Osteoblast (primary cell): ENCODE measurements at regions not wholly inside any gene's neighbourhood (a gene's known extent, or its start where the extent isn't known, plus 50 kb on each side); places are given as distances from the start of the nearest gene placed in this dataset.
"Not testable (repeated sequence)": the region's sequence is repeated elsewhere in the genome, so short reads cannot be mapped to it uniquely, and the experiment has no call there.

ENCODE experiments used
- DNase-seq: peaks from one replicate; pipeline ENCODE4 v3.0.0; 2011; ENCODE audit warnings: low spot score, mixed read lengths; ENCODE audit not compliant: insufficient read length; ENCODE audit errors: missing footprints
- H2AFZ ChIP-seq: 2 replicates; pipeline ENCODE4 v1.6.0; 2011; ENCODE audit warnings: mild to moderate bottlenecking, low read length
- H3K27ac ChIP-seq: 2 replicates; pipeline ENCODE4 v1.5.1; 2011; ENCODE audit warnings: mild to moderate bottlenecking, low read depth, low read length, moderate library complexity
- H3K27me3 ChIP-seq: 2 replicates; pipeline ENCODE4 v1.6.0; 2012; ENCODE audit warnings: mild to moderate bottlenecking, control low read depth, inconsistent platforms, low read length, moderate library complexity; ENCODE audit not compliant: insufficient read depth
- H3K36me3 ChIP-seq: 2 replicates; pipeline ENCODE4 v1.5.1; 2011; ENCODE audit warnings: mild to moderate bottlenecking, low read length, control low read depth, moderate library complexity; ENCODE audit not compliant: insufficient read depth
- H3K4me1 ChIP-seq: 2 replicates; pipeline ENCODE4 v1.5.1; 2011; ENCODE audit warnings: mild to moderate bottlenecking, low read length, control low read depth, moderate library complexity; ENCODE audit not compliant: insufficient read depth
- H3K4me2 ChIP-seq: 2 replicates; pipeline ENCODE4 v1.6.0; 2011; ENCODE audit warnings: mild to moderate bottlenecking, low read length; ENCODE audit not compliant: insufficient read depth
- H3K4me3 ChIP-seq: fragments of 200-600 bp; sonication (generic); 3 replicates; pipeline ENCODE4 v1.5.1; 2012; ENCODE audit warnings: mild to moderate bottlenecking, low read length, inconsistent platforms; ENCODE audit not compliant: insufficient read depth
- H3K79me2 ChIP-seq: 2 replicates; pipeline ENCODE4 v1.6.0; 2012; ENCODE audit warnings: mild to moderate bottlenecking, low read length, control low read depth, inconsistent platforms; ENCODE audit not compliant: insufficient read depth
- H3K9me3 ChIP-seq: 2 replicates; pipeline ENCODE4 v1.5.1; 2011; ENCODE audit warnings: low read depth, low read length, control low read depth
- H4K20me1 ChIP-seq: 2 replicates; pipeline ENCODE4 v1.6.0; 2012; ENCODE audit warnings: mild to moderate bottlenecking, low read length, control low read depth; ENCODE audit not compliant: insufficient read depth
- CTCF ChIP-seq: IDR thresholded peaks from 2 replicates; pipeline ENCODE4 v1.5.1; 2011; ENCODE audit warnings: mild to moderate bottlenecking, low read depth, low read length, moderate library complexity; ENCODE audit errors: extremely low read depth

DNA sequence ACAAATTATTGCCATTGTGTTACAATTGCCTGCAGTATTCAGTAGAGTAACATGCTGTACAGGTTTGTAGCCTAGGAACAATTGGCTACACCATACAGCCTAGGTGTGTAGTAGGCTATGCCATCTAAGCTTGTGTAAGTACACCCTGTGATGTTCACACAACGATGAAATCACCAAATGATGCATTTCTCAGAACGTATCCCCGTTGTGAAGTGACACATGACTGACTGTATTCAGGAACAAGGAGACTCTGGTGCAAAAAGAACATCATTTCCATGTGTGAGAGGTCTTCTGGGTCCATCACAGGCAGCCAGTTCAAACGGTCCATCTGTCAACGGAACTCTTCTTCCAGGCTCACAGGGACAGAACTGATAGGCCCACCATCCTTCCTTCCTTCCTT lies 263.7 kb downstream of the ANAPC1 start:
- H3K27me3 ChIP-seq, result no peaks in the 10 kb centered on the region
- no peaks in the 10 kb centered on the region for H3K79me2 ChIP-seq
- no peak for DNase-seq
- no peak overlapping the region for H3K4me2 ChIP-seq
- no peak overlapping the region for H3K4me3 ChIP-seq
- no peaks in the 10 kb centered on the region for H3K36me3 ChIP-seq
- H3K27ac ChIP-seq, result no peak overlapping the region
- peaks cover 23% of the 10 kb centered on the region for H3K4me1 ChIP-seq
- TF ChIP-seq CTCF, result no peak
- no peaks in the 10 kb centered on the region for H3K9me3 ChIP-seq
- H4K20me1 ChIP-seq, result no peaks in the 10 kb centered on the region
- H2AFZ ChIP-seq, result no peak overlapping the region

GRCh38 chr2:111622859-111623258 lies 261.1 kb downstream of the ANAPC1 start:
- no peak overlapping the region for H3K4me3 ChIP-seq
- no peaks in the 10 kb centered on the region for H3K27me3 ChIP-seq
- no peaks in the 10 kb centered on the region for H3K36me3 ChIP-seq
- H3K79me2 ChIP-seq, result no peaks in the 10 kb centered on the region
- H3K9me3 ChIP-seq, result no peaks in the 10 kb centered on the region
- peak overlapping the region; percentile 25 for H2AFZ ChIP-seq
- TF ChIP-seq CTCF, result no peak
- no peaks in the 10 kb centered on the region for H4K20me1 ChIP-seq
- no peak overlapping the region for H3K4me2 ChIP-seq
- H3K4me1 ChIP-seq, result peaks cover 20% of the 10 kb centered on the region
- H3K27ac ChIP-seq, result no peak overlapping the region
- no peak for DNase-seq

GRCh38 chr2:111623380-111623779 lies 260.6 kb downstream of the ANAPC1 start:
- Histone ChIP-seq H2AFZ (no peak overlapping the region), H3K36me3 (no peaks in the 10 kb centered on the region), H3K4me1 (peaks cover 15% of the 10 kb centered on the region), H3K4me2 (no peak overlapping the region), H3K27me3 (no peaks in the 10 kb centered on the region), H3K79me2 (no peaks in the 10 kb centered on the region), H3K4me3 (no peak overlapping the region), H3K9me3 (no peaks in the 10 kb centered on the region), H3K27ac (no peak overlapping the region), H4K20me1 (no peaks in the 10 kb centered on the region)
- no peak for DNase-seq
- TF ChIP-seq CTCF, result no peak

DNA sequence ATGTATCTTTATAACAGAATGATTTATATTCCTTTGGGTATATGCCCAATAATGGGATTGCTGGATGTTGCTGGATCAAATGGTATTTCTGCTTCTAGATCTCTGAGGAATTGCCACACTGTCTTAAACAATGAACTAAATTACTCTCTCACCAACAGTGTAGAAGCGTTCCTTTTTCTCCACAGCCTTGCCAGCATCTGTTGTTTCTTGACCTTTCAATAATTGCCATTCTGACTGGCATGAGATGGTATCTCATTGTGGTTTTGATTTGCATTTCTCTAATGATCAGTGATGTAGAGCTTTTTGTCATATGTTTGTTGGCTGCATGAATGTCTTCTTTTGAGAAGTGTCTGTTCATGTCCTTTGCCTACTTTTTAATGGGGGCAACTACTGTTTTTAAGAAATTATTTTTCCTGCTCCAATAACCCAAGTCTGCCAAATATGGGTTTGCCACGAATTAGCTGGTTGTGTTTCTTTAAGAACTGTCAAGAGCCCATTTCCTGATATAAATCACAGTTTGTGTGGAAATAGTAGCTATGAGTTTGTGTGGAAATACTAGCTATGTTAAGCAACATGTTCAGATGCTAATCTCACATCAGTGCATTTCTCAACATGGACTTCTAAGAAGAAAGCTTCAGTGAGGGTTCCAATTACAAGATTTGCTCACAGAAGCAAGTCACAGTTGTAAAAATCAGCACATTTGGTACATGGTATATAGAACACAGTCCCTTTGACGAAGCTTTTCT lies 259.4 kb downstream of the ANAPC1 start:
- H4K20me1 ChIP-seq, result no peaks in the 10 kb centered on the region
- H3K4me2 ChIP-seq, result no peak overlapping the region
- H3K27ac ChIP-seq, result no peak overlapping the region
- no peak overlapping the region for H3K4me3 ChIP-seq
- H3K4me1 ChIP-seq, result peaks cover 6% of the 10 kb centered on the region
- no peaks in the 10 kb centered on the region for H3K36me3 ChIP-seq
- no peak overlapping the region for H2AFZ ChIP-seq
- no peaks in the 10 kb centered on the region for H3K27me3 ChIP-seq
- DNase-seq, result no peak
- TF ChIP-seq CTCF, result no peak
- H3K79me2 ChIP-seq, result no peaks in the 10 kb centered on the region
- no peaks in the 10 kb centered on the region for H3K9me3 ChIP-seq

DNA sequence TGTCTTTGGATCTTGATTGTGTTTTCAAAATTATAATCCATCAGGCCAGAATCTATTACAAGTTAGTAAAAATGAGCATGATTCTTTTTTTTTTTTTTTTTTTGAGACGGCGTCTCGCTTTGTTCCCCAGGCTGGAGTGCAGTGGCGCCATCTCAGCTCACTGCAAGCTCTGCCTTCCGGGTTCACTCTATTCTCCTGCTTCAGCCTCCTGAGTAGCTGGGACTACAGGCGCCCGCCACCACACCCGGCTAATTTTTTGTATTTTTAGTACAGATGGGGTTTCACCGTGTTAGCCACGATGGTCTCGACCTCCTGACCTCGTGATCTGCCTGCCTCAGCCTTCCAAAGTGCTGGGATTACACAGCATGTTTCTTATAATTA lies 258.8 kb downstream of the ANAPC1 start:
- not testable (repeated sequence) for DNase-seq, H3K36me3 ChIP-seq, H3K79me2 ChIP-seq, H3K4me3 ChIP-seq, H3K27ac ChIP-seq, H3K9me3 ChIP-seq, H2AFZ ChIP-seq, H3K4me2 ChIP-seq, H3K27me3 ChIP-seq, H4K20me1 ChIP-seq, H3K4me1 ChIP-seq
